Neural cell (in vitro differentiated cells): ENCODE measurements at regions not wholly inside any gene's neighbourhood (a gene's known extent, or its start where the extent isn't known, plus 50 kb on each side); places are given as distances from the start of the nearest gene placed in this dataset.

Source experiments
- H2AFZ ChIP-seq: fragments of 200-600, 300-800 bp; sonication (generic), shearing (Covaris generic); 2 replicates; pipeline ENCODE4 v1.6.0; 2014; ENCODE audit warnings: low read depth, mild to moderate bottlenecking, antibody characterized with exemption, low read length, moderate library complexity
- H3F3A ChIP-seq: fragments of 200-600 bp; shearing (Covaris generic); 2 replicates; pipeline ENCODE4 v1.6.1; 2016; ENCODE audit warnings: mild to moderate bottlenecking, moderate library complexity, mixed read lengths, antibody characterized with exemption, low read length; ENCODE audit not compliant: insufficient read depth, poor library complexity, severe bottlenecking
- H3K27ac ChIP-seq: fragments of 200-600, 300-800 bp; sonication (generic), shearing (Covaris generic); 2 replicates; pipeline ENCODE4 v1.5.1; 2014; ENCODE audit warnings: mild to moderate bottlenecking, low read length, moderate library complexity
- H3K27me3 ChIP-seq: fragments of 300-800, 200-600 bp; sonication (generic), shearing (Covaris generic); 2 replicates; pipeline ENCODE4 v1.6.0; 2014; ENCODE audit warnings: mild to moderate bottlenecking, low read depth, low read length, moderate library complexity; ENCODE audit not compliant: insufficient read depth
- H3K36me3 ChIP-seq: fragments of 300-800, 200-600 bp; sonication (generic), shearing (Covaris generic); 2 replicates; pipeline ENCODE4 v1.5.1; 2014; ENCODE audit warnings: mild to moderate bottlenecking, antibody characterized with exemption, low read length, moderate library complexity; ENCODE audit not compliant: insufficient read depth
- H3K4me2 ChIP-seq: fragments of 300-800, 200-600 bp; sonication (generic), shearing (Covaris generic); 2 replicates; pipeline ENCODE4 v1.6.0; 2014; ENCODE audit warnings: mild to moderate bottlenecking, low read length
- H3K4me3 ChIP-seq: fragments of 300-800, 200-600 bp; sonication (generic), shearing (Covaris generic); 2 replicates; pipeline ENCODE4 v1.5.1; 2014; ENCODE audit warnings: mild to moderate bottlenecking, low read length, moderate library complexity
- H3K79me2 ChIP-seq: fragments of 200-600 bp; shearing (Covaris generic); replicated peaks from 2 replicates; pipeline ENCODE4 v1.6.0; 2014; ENCODE audit warnings: mild to moderate bottlenecking, low read length, moderate library complexity; ENCODE audit not compliant: insufficient read depth
- H3K9ac ChIP-seq: fragments of 300-800, 200-600 bp; sonication (generic), shearing (Covaris generic); 2 replicates; pipeline ENCODE4 v1.6.1; 2016; ENCODE audit warnings: mild to moderate bottlenecking, low read length, mixed read lengths
- H3K9me2 ChIP-seq: fragments of 200-600 bp; shearing (Covaris generic); 2 replicates; pipeline ENCODE4 v1.6.1; 2016; ENCODE audit warnings: mild to moderate bottlenecking, low read length, mixed read lengths; ENCODE audit not compliant: insufficient read depth
- H3K9me3 ChIP-seq: fragments of 200-600, 300-800 bp; sonication (generic), shearing (Covaris generic); 2 replicates; pipeline ENCODE4 v1.6.1; 2016; ENCODE audit warnings: mild to moderate bottlenecking, mixed run types, low read length, moderate library complexity, mixed read lengths
- H4K20me1 ChIP-seq: fragments of 200-600 bp; shearing (Covaris generic); 2 replicates; pipeline ENCODE4 v1.6.1; 2016; ENCODE audit warnings: mild to moderate bottlenecking, mixed run types; ENCODE audit not compliant: insufficient read depth
- EP300 ChIP-seq: fragments of 450-650 bp; conservative IDR thresholded peaks from 2 replicates; pipeline ENCODE4 v1.6.1; 2014; ENCODE audit warnings: antibody characterized with exemption, mild to moderate bottlenecking, moderate library complexity; ENCODE audit not compliant: poor library complexity, severe bottlenecking
- EZH2 ChIP-seq: fragments of 200-600, 300-800 bp; shearing (Covaris generic), sonication (generic); IDR thresholded peaks from 2 replicates; pipeline ENCODE4 v1.6.1; 2014; ENCODE audit warnings: antibody characterized with exemption, low read length, borderline replicate concordance, mild to moderate bottlenecking; ENCODE audit not compliant: insufficient read depth, poor library complexity, severe bottlenecking
- MXI1 ChIP-seq: fragments of 450-650 bp; conservative IDR thresholded peaks from 2 replicates; pipeline ENCODE4 v1.6.1; 2014; ENCODE audit warnings: antibody characterized with exemption, mild to moderate bottlenecking; ENCODE audit not compliant: poor library complexity, severe bottlenecking
- POLR2AphosphoS5 ChIP-seq: IDR thresholded peaks from 2 replicates; pipeline ENCODE4 v1.6.1; 2012
- RAD21 ChIP-seq: fragments of 450-650 bp; conservative IDR thresholded peaks from 2 replicates; pipeline ENCODE4 v1.6.1; 2014; ENCODE audit warnings: antibody characterized with exemption, mild to moderate bottlenecking, moderate library complexity
- REST ChIP-seq: IDR thresholded peaks from 2 replicates; pipeline ENCODE4 v1.6.1; 2012; ENCODE audit warnings: borderline replicate concordance
- SMC3 ChIP-seq: fragments of 450-650 bp; conservative IDR thresholded peaks from 2 replicates; pipeline ENCODE4 v1.6.1; 2014; ENCODE audit warnings: antibody characterized with exemption, mild to moderate bottlenecking, moderate library complexity; ENCODE audit not compliant: poor library complexity
- TAF1 ChIP-seq: IDR thresholded peaks from 2 replicates; pipeline ENCODE4 v1.6.1; 2012; ENCODE audit warnings: low read depth
- TF ChIP-seq, protein P1 (sequence below): fragments of 450-650 bp; IDR thresholded peaks from 2 replicates; pipeline ENCODE4 v1.5.1; 2014; ENCODE audit warnings: antibody characterized with exemption, mild to moderate bottlenecking, moderate library complexity; ENCODE audit not compliant: poor library complexity, severe bottlenecking

- no peaks in the 10 kb centered on the region for H3K9me3 ChIP-seq
- no peak overlapping the region for H3K4me3 ChIP-seq
- H3K27me3 ChIP-seq, result no peaks in the 10 kb centered on the region
- H4K20me1 ChIP-seq, result no peaks in the 10 kb centered on the region
- no peak overlapping the region for H2AFZ ChIP-seq
- no peaks in the 10 kb centered on the region for H3K9me2 ChIP-seq
- no peaks in the 10 kb centered on the region for H3K36me3 ChIP-seq
- no peak overlapping the region for H3K9ac ChIP-seq
- TF ChIP-seq SMC3, result no peak
- peak; percentile 45 for TF ChIP-seq REST
- no peak for TF ChIP-seq RAD21
- TF ChIP-seq EP300, result no peak
- no peak for TF ChIP-seq POLR2AphosphoS5
- H3K4me2 ChIP-seq, result no peak overlapping the region
- H3F3A ChIP-seq, result no peaks in the 10 kb centered on the region
- no peak overlapping the region for H3K27ac ChIP-seq
- H3K79me2 ChIP-seq, result no peaks in the 10 kb centered on the region
Observed at GRCh38 chr4:151998723-151999122, 237.9 kb upstream of the GATB start.

GRCh38 chr4:151997461-151997860 lies 236.7 kb upstream of the GATB start:
- Histone ChIP-seq H3K9me3 (no peaks in the 10 kb centered on the region), H3F3A (no peaks in the 10 kb centered on the region)

More at GRCh38 chr4:151997461-151997860, 236.7 kb upstream of the GATB start:
- Histone ChIP-seq H3K9ac (no peak overlapping the region), H3K27me3 (no peaks in the 10 kb centered on the region), H3K9me2 (no peaks in the 10 kb centered on the region), H4K20me1 (no peaks in the 10 kb centered on the region), H3K4me2 (no peak overlapping the region), H3K36me3 (no peaks in the 10 kb centered on the region), H3K4me3 (no peak overlapping the region), H3K27ac (no peak overlapping the region), H2AFZ (no peak overlapping the region), H3K79me2 (no peaks in the 10 kb centered on the region)
- TF ChIP-seq, protein P1, sequence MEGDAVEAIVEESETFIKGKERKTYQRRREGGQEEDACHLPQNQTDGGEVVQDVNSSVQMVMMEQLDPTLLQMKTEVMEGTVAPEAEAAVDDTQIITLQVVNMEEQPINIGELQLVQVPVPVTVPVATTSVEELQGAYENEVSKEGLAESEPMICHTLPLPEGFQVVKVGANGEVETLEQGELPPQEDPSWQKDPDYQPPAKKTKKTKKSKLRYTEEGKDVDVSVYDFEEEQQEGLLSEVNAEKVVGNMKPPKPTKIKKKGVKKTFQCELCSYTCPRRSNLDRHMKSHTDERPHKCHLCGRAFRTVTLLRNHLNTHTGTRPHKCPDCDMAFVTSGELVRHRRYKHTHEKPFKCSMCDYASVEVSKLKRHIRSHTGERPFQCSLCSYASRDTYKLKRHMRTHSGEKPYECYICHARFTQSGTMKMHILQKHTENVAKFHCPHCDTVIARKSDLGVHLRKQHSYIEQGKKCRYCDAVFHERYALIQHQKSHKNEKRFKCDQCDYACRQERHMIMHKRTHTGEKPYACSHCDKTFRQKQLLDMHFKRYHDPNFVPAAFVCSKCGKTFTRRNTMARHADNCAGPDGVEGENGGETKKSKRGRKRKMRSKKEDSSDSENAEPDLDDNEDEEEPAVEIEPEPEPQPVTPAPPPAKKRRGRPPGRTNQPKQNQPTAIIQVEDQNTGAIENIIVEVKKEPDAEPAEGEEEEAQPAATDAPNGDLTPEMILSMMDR, result no peak
- TF ChIP-seq MXI1, result no peak
- TF ChIP-seq TAF1, result no peak
- no peak for TF ChIP-seq EP300
- no peak for TF ChIP-seq REST
- TF ChIP-seq EZH2, result no peak
- no peak for TF ChIP-seq SMC3
- no peak for TF ChIP-seq RAD21
- TF ChIP-seq POLR2AphosphoS5, result no peak
